ENCODE measurements at regions not wholly inside any gene's neighbourhood (a gene's known extent, or its start where the extent isn't known, plus 50 kb on each side); places are given as distances from the start of the nearest gene placed in this dataset.

DNA sequence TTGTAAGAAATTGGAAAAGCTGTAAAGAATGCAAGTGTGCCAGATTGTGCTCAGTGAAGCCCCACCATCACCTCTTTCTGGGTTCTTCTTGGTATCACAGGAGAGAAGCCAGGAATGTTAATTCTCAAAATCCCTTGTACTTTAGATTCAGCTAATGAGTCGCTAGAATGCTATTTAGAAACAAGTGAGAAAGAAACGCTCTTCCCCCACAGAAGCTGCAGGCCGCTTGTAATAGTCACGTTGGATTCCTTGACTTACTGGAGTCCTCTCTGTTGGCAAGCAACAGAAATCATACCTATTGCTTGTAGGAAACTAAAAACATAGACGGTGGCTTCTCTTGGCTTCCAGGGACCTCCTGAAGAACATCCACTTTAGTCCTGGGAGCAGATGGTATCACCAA is 375.6 kb upstream of the LRATD1 start:
- Histone ChIP-seq H3K36me3 (ENCODE audit: control insufficient read depth in 2 of 2, insufficient read depth in 1 of 2, low read length in 2 of 2) (no peaks in the 10 kb centered on the region), H3K27ac (ENCODE audit: extremely low read depth, low read depth, low read length) (no peak overlapping the region), H3K9me3 (ENCODE audit: control insufficient read depth, insufficient read depth, low read depth, low read length) (no peaks in the 10 kb centered on the region), H3K4me1 (ENCODE audit: control insufficient read depth, insufficient read depth, low read length) (no peaks in the 10 kb centered on the region), H3K4me3 (ENCODE audit: low read depth, low read length) (no peak overlapping the region)
- POLR2A ChIA-PET, result no interaction called here
- TF ChIP-seq ZNF48 (tag by site-specific recombination; IDR thresholded peaks at IDR 0.05) (no peak), RBAK (tag by site-specific recombination; IDR thresholded peaks at IDR 0.05) (no peak), ZNF175 (tag by site-specific recombination; IDR thresholded peaks at IDR 0.05) (no peak), ZNF221 (tag by site-specific recombination; IDR thresholded peaks at IDR 0.05; ENCODE audit: borderline replicate concordance) (no peak), ZNF544 (tag by site-specific recombination; IDR thresholded peaks at IDR 0.05) (no peak)
- CTCF ChIA-PET, result interaction anchor here (0.7 kb wide), 1 partner anchor 14 kb away, joined by 3 read pairs; no protein-coding TSS in a partner anchor

DNA sequence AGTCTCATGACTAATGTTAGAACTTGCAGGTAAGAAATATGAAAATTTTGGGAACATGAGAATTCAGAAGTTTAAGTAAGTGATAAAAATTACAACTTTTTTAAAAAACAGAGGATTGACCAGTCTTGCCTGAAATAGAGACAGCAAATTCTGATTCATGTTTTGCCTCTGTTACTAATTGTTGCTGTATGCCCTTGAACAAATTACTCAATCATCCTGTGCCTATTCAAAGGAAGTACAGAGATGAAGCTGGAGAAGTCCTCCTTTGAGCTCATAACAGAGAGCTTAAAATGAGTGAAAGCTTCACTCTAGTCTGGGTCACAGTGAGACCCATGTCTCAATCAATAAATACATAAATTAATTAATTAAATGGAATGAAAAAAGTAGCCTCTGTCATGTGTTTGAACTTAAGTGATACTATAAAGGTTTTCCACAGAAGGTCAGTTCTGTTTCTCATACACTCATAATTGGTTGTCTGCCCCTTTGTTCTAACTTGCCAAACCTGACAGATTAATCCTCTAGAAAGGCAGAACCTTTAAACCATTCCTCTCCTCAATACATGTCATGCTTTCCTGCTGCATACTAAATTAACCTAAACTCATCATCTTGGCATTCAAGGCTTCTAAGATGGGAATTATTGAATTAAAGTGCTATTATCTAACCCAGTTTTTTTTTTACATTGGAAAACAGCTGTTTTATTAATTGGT is 374.6 kb upstream of the LRATD1 start:
- CTCF ChIA-PET, result no interaction called here
- no peaks in the 10 kb centered on the region for H3K4me1 ChIP-seq (ENCODE audit: control insufficient read depth, insufficient read depth, low read length)
- no peak overlapping the region for H3K27ac ChIP-seq (ENCODE audit: extremely low read depth, low read depth, low read length)
- POLR2A ChIA-PET, result no interaction called here
- TF ChIP-seq ZNF707 (tag by site-specific recombination; IDR thresholded peaks at IDR 0.05), result no peak
- TF ChIP-seq MYNN (tag by site-specific recombination; IDR thresholded peaks at IDR 0.05; ENCODE audit: borderline replicate concordance), result no peak
- no peak for TF ChIP-seq ZNF785 (tag by site-specific recombination; IDR thresholded peaks at IDR 0.05)
- TF ChIP-seq IKZF3 (tag by site-specific recombination; IDR thresholded peaks at IDR 0.05), result no peak
- no peak for TF ChIP-seq ZNF837 (tag by site-specific recombination; IDR thresholded peaks at IDR 0.05)
- no peak for TF ChIP-seq PRDM1 (tag by site-specific recombination; IDR thresholded peaks at IDR 0.05)
- TF ChIP-seq KLF8 (tag by site-specific recombination; IDR thresholded peaks at IDR 0.05), result no peak
- no peak for TF ChIP-seq ZNF530 (tag by site-specific recombination; IDR thresholded peaks at IDR 0.05; ENCODE audit: low read depth)
- no peak for TF ChIP-seq ZNF776 (tag by site-specific recombination; IDR thresholded peaks at IDR 0.05; ENCODE audit: borderline replicate concordance)
- TF ChIP-seq ZNF521 (tag by site-specific recombination; IDR thresholded peaks at IDR 0.05), result no peak
- TF ChIP-seq ZNF19 (tag by site-specific recombination; IDR thresholded peaks at IDR 0.05; ENCODE audit: low read depth), result no peak
- no peak overlapping the region for H3K4me3 ChIP-seq (ENCODE audit: low read depth, low read length)
- no peaks in the 10 kb centered on the region for H3K9me3 ChIP-seq (ENCODE audit: control insufficient read depth, insufficient read depth, low read depth, low read length)
- no peaks in the 10 kb centered on the region for H3K36me3 ChIP-seq (ENCODE audit: control insufficient read depth in 2 of 2, insufficient read depth in 1 of 2, low read length in 2 of 2)

DNA sequence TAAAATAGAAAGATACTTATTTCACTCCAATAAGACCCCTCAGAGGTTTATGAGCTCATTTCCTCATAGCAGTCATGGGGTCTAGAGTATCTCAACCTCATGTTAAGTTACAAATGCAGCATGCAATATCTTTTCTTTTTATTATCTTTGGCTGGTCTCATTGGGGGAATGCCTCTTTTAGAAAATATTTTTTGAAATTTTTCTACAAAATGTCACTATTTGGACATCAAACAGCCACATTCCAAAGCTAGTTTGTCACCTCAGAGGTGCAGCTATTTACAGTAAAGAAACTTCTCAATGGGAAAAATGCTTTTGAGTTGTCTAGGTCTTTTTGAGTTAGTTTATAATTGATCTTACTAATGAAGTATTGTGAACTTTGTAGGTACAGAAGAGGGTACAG is 370.7 kb upstream of the LRATD1 start:
- Histone ChIP-seq H3K4me1 (ENCODE audit: control insufficient read depth, insufficient read depth, low read length) (no peaks in the 10 kb centered on the region), H3K9me3 (ENCODE audit: control insufficient read depth, insufficient read depth, low read depth, low read length) (no peaks in the 10 kb centered on the region), H3K4me3 (ENCODE audit: low read depth, low read length) (no peak overlapping the region), H3K36me3 (ENCODE audit: control insufficient read depth in 2 of 2, insufficient read depth in 1 of 2, low read length in 2 of 2) (no peaks in the 10 kb centered on the region), H3K27ac (ENCODE audit: extremely low read depth, low read depth, low read length) (no peak overlapping the region)
- ChIA-PET CTCF (no interaction called here), POLR2A (no interaction called here)
- no peak for TF ChIP-seq ZNF837 (tag by site-specific recombination; IDR thresholded peaks at IDR 0.05)
- no peak for TF ChIP-seq HOXC10 (CRISPR knock-in tag; IDR thresholded peaks at IDR 0.05)
- no peak for TF ChIP-seq FEZF1 (tag by site-specific recombination; IDR thresholded peaks at IDR 0.05)
- TF ChIP-seq, protein P1, sequence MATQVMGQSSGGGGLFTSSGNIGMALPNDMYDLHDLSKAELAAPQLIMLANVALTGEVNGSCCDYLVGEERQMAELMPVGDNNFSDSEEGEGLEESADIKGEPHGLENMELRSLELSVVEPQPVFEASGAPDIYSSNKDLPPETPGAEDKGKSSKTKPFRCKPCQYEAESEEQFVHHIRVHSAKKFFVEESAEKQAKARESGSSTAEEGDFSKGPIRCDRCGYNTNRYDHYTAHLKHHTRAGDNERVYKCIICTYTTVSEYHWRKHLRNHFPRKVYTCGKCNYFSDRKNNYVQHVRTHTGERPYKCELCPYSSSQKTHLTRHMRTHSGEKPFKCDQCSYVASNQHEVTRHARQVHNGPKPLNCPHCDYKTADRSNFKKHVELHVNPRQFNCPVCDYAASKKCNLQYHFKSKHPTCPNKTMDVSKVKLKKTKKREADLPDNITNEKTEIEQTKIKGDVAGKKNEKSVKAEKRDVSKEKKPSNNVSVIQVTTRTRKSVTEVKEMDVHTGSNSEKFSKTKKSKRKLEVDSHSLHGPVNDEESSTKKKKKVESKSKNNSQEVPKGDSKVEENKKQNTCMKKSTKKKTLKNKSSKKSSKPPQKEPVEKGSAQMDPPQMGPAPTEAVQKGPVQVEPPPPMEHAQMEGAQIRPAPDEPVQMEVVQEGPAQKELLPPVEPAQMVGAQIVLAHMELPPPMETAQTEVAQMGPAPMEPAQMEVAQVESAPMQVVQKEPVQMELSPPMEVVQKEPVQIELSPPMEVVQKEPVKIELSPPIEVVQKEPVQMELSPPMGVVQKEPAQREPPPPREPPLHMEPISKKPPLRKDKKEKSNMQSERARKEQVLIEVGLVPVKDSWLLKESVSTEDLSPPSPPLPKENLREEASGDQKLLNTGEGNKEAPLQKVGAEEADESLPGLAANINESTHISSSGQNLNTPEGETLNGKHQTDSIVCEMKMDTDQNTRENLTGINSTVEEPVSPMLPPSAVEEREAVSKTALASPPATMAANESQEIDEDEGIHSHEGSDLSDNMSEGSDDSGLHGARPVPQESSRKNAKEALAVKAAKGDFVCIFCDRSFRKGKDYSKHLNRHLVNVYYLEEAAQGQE (tag by site-specific recombination; IDR thresholded peaks at IDR 0.05), result no peak
- TF ChIP-seq, protein P2, sequence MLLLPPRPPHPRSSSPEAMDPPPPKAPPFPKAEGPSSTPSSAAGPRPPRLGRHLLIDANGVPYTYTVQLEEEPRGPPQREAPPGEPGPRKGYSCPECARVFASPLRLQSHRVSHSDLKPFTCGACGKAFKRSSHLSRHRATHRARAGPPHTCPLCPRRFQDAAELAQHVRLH (tag by site-specific recombination; IDR thresholded peaks at IDR 0.05), result no peak
- no peak for TF ChIP-seq ZNF324 (tag by site-specific recombination; IDR thresholded peaks at IDR 0.05)
- TF ChIP-seq HOXA7 (CRISPR knock-in tag; IDR thresholded peaks at IDR 0.05; ENCODE audit: borderline replicate concordance), result no peak
